ENCODE measurements at regions not wholly inside any gene's neighbourhood (a gene's known extent, or its start where the extent isn't known, plus 50 kb on each side); places are given as distances from the start of the nearest gene placed in this dataset.

- TF ChIP-seq, protein P1, sequence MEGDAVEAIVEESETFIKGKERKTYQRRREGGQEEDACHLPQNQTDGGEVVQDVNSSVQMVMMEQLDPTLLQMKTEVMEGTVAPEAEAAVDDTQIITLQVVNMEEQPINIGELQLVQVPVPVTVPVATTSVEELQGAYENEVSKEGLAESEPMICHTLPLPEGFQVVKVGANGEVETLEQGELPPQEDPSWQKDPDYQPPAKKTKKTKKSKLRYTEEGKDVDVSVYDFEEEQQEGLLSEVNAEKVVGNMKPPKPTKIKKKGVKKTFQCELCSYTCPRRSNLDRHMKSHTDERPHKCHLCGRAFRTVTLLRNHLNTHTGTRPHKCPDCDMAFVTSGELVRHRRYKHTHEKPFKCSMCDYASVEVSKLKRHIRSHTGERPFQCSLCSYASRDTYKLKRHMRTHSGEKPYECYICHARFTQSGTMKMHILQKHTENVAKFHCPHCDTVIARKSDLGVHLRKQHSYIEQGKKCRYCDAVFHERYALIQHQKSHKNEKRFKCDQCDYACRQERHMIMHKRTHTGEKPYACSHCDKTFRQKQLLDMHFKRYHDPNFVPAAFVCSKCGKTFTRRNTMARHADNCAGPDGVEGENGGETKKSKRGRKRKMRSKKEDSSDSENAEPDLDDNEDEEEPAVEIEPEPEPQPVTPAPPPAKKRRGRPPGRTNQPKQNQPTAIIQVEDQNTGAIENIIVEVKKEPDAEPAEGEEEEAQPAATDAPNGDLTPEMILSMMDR (conservative IDR thresholded peaks at IDR 0.05; ENCODE audit: low read depth, low read length), result no peak
- TF ChIP-seq EZH2 (IDR thresholded peaks at IDR 0.05; ENCODE audit: borderline replicate concordance, low read depth, low read length, poor library complexity, severe bottlenecking), result no peak
Measured at GRCh38 chr2:129008881-129009554, 690.4 kb upstream of the HS6ST1 start.

All from A673 (cell line).